ENCODE measurements at regions not wholly inside any gene's neighbourhood (a gene's known extent, or its start where the extent isn't known, plus 50 kb on each side); places are given as distances from the start of the nearest gene placed in this dataset.

- TF ChIP-seq EZH2 (IDR thresholded peaks at IDR 0.05; ENCODE audit: borderline replicate concordance, insufficient read depth, low read length, poor library complexity, severe bottlenecking) (no peak), MXI1 (conservative IDR thresholded peaks at IDR 0.05; ENCODE audit: poor library complexity, severe bottlenecking) (no peak), CTCF (IDR thresholded peaks at IDR 0.05; ENCODE audit: poor library complexity, severe bottlenecking) (no peak), RAD21 (conservative IDR thresholded peaks at IDR 0.05) (no peak), EP300 (conservative IDR thresholded peaks at IDR 0.05; ENCODE audit: poor library complexity, severe bottlenecking) (no peak), REST (IDR thresholded peaks at IDR 0.05; ENCODE audit: borderline replicate concordance) (no peak), TAF1 (IDR thresholded peaks at IDR 0.05; ENCODE audit: low read depth) (no peak), SMC3 (conservative IDR thresholded peaks at IDR 0.05; ENCODE audit: poor library complexity) (no peak), POLR2AphosphoS5 (IDR thresholded peaks at IDR 0.05) (no peak)
Observed at GRCh38 chr10:131399981-131400380, 88.5 kb upstream of the TCERG1L start.
